Choroid plexus epithelial cell (primary cell): ENCODE measurements at regions not wholly inside any gene's neighbourhood (a gene's known extent, or its start where the extent isn't known, plus 50 kb on each side); places are given as distances from the start of the nearest gene placed in this dataset.

Experiments used
- DNase-seq: peaks from one replicate; pipeline ENCODE4 v3.0.0-alpha.2; 2010; ENCODE audit warnings: low read depth
- H3K4me3 ChIP-seq: 2 replicates; pipeline ENCODE4 v1.5.1; 2011; ENCODE audit warnings: low read depth, mild to moderate bottlenecking, control low read depth, low read length, moderate library complexity
- TF ChIP-seq, protein P1 (sequence below): conservative IDR thresholded peaks from 2 replicates; pipeline ENCODE4 v1.5.1; 2011; ENCODE audit warnings: low read depth, mild to moderate bottlenecking, control low read depth, inconsistent platforms, low read length, moderate library complexity

DNA sequence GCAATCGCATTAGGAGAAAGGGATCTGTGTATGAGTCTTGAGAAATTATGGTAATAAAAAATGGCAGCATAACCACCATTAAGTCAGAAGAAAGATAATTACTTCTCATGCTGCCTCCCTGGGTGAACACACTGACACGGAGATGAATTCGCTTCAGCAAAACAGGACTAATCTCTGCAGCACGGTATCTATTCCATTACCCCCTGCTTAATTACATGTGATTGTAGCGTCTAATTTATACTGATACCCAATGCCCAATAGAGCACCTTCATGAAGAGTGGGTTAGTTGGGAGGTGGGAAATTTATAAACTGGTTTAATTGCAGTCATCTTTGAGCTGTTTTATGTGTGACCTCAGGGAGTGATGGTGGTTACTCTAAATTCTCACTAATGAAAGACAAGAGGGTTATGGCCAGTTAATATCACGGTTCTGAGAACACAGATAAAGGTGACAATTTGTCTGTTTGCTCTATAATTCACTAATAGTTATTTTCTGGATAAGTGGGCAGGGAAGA lies 476.2 kb upstream of the SULF2 start:
- DNase-seq = no peak
- H3K4me3 ChIP-seq = no peak overlapping the region
- TF ChIP-seq, protein P1, sequence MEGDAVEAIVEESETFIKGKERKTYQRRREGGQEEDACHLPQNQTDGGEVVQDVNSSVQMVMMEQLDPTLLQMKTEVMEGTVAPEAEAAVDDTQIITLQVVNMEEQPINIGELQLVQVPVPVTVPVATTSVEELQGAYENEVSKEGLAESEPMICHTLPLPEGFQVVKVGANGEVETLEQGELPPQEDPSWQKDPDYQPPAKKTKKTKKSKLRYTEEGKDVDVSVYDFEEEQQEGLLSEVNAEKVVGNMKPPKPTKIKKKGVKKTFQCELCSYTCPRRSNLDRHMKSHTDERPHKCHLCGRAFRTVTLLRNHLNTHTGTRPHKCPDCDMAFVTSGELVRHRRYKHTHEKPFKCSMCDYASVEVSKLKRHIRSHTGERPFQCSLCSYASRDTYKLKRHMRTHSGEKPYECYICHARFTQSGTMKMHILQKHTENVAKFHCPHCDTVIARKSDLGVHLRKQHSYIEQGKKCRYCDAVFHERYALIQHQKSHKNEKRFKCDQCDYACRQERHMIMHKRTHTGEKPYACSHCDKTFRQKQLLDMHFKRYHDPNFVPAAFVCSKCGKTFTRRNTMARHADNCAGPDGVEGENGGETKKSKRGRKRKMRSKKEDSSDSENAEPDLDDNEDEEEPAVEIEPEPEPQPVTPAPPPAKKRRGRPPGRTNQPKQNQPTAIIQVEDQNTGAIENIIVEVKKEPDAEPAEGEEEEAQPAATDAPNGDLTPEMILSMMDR = no peak

- DNase-seq = no peak
- TF ChIP-seq, protein P1 = no peak
These were observed 475.0 kb upstream of the SULF2 start for GRCh38 chr20:48260129-48260756.

DNA sequence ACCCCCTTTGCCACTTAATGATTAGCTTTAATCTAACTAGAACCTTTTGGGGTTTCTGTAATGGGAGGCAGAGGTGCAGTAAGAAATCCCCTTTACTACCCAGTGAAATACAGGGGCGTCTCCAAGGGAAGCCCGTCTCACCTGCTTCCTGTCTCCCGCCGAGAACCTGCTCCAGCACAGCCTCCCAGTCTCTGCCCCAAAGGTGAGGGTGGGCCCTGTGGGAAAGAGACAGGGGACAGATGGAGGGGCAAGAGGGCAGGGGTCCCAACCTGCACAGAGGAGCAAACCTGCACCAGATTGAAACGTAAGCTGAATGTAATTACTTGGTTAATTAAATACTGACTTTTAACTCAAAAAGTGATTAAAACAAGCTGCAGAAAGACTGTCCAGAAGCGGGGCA lies 474.2 kb upstream of the SULF2 start:
- TF ChIP-seq, protein P1 = no peak
- DNase-seq = no peak

More at GRCh38 chr20:48260129-48260756, 475.0 kb upstream of the SULF2 start:
- no peak overlapping the region for H3K4me3 ChIP-seq

GRCh38 chr20:48257833-48258232 lies 472.6 kb upstream of the SULF2 start:
- H3K4me3 ChIP-seq = no peak overlapping the region
- TF ChIP-seq, protein P1 = no peak
- no peak for DNase-seq

More for the DNA sequence above, 474.2 kb upstream of the SULF2 start:
- no peak overlapping the region for H3K4me3 ChIP-seq

GRCh38 chr20:48247961-48248360 lies 462.7 kb upstream of the SULF2 start:
- no peak overlapping the region for H3K4me3 ChIP-seq
- DNase-seq = no peak
- TF ChIP-seq, protein P1 = no peak

- TF ChIP-seq, protein P1 = no peak
- no peak overlapping the region for H3K4me3 ChIP-seq
- no peak for DNase-seq
These were observed 460.9 kb upstream of the SULF2 start for GRCh38 chr20:48246061-48246790.
